Hepatocyte (in vitro differentiated cells): ENCODE measurements at regions not wholly inside any gene's neighbourhood (a gene's known extent, or its start where the extent isn't known, plus 50 kb on each side); places are given as distances from the start of the nearest gene placed in this dataset.
"Not testable (repeated sequence)": the region's sequence is repeated elsewhere in the genome, so short reads cannot be mapped to it uniquely, and the experiment has no call there.

ENCODE experiments used
- DNase-seq: peaks from one replicate; pipeline ENCODE4 v3.0.0-alpha.2; 2016; ENCODE audit warnings: low spot score
- H2AFZ ChIP-seq: fragments of 200-600 bp; sonication (generic); 2 replicates; pipeline ENCODE4 v1.6.0; 2016; ENCODE audit warnings: antibody characterized with exemption, mild to moderate bottlenecking
- H3K27ac ChIP-seq: fragments of 200-600 bp; sonication (generic); 2 replicates; pipeline ENCODE4 v1.5.1; 2016; ENCODE audit warnings: mild to moderate bottlenecking
- H3K27me3 ChIP-seq: fragments of 200-600 bp; sonication (generic); 2 replicates; pipeline ENCODE4 v1.6.1; 2016
- H3K36me3 ChIP-seq: fragments of 200-600 bp; sonication (generic); replicated peaks from 2 replicates; pipeline ENCODE4 v1.5.1; 2016; ENCODE audit warnings: low read depth; ENCODE audit not compliant: insufficient read depth
- H3K4me1 ChIP-seq: fragments of 200-600 bp; sonication (generic); 2 replicates; pipeline ENCODE4 v1.5.1; 2016; ENCODE audit warnings: mild to moderate bottlenecking, moderate library complexity; ENCODE audit not compliant: insufficient read depth
- H3K4me2 ChIP-seq: fragments of 200-600 bp; sonication (generic); 2 replicates; pipeline ENCODE4 v1.6.0; 2016
- H3K4me3 ChIP-seq: fragments of 200-600 bp; sonication (generic); 2 replicates; pipeline ENCODE4 v1.5.1; 2016; ENCODE audit warnings: mild to moderate bottlenecking
- H3K79me2 ChIP-seq: fragments of 200-600 bp; sonication (generic); 2 replicates; pipeline ENCODE4 v1.6.0; 2017; ENCODE audit warnings: mild to moderate bottlenecking
- H3K9me2 ChIP-seq: fragments of 200-600 bp; sonication (generic); replicated peaks from 2 replicates; pipeline ENCODE4 v1.6.0; 2017; ENCODE audit warnings: mild to moderate bottlenecking; ENCODE audit not compliant: insufficient read depth
- H3K9me3 ChIP-seq: fragments of 200-600 bp; sonication (generic); 2 replicates; pipeline ENCODE4 v1.5.1; 2016; ENCODE audit warnings: low read depth, mild to moderate bottlenecking
- H4K20me1 ChIP-seq: fragments of 200-600 bp; sonication (generic); 2 replicates; pipeline ENCODE4 v1.6.0; 2016; ENCODE audit warnings: mild to moderate bottlenecking; ENCODE audit not compliant: insufficient read depth, poor library complexity, severe bottlenecking
- CTCF ChIP-seq: fragments of 200-600 bp; sonication (generic); IDR thresholded peaks from 2 replicates; pipeline ENCODE4 v1.5.1; 2016; ENCODE audit warnings: antibody characterized with exemption, mild to moderate bottlenecking; ENCODE audit not compliant: poor library complexity
- EZH2 ChIP-seq: fragments of 200-600 bp; sonication (generic); IDR thresholded peaks from 2 replicates; pipeline ENCODE4 v1.6.1; 2016; ENCODE audit warnings: antibody characterized with exemption, mild to moderate bottlenecking, borderline replicate concordance
- EZH2phosphoT487 ChIP-seq: fragments of 200-600 bp; sonication (generic); IDR thresholded peaks from one replicate; pipeline ENCODE4 v1.6.1; 2018; ENCODE audit warnings: antibody characterized with exemption, mild to moderate bottlenecking, low read depth, moderate library complexity; ENCODE audit not compliant: unreplicated experiment, severe bottlenecking
- WGBS: methylation state at CpG from one replicate; pipeline ENCODE4 v1.1.6; 2016; ENCODE audit warnings: low lambda C conversion rate; ENCODE audit errors: missing lambda C conversion rate; 5-methylcytosine and 5-hydroxymethylcytosine counted together

- no peak overlapping the region for H3K4me2 ChIP-seq
- no peaks in the 10 kb centered on the region for H4K20me1 ChIP-seq
- no peak overlapping the region for H3K27ac ChIP-seq
- H3K4me3 ChIP-seq: no peak overlapping the region
- H2AFZ ChIP-seq: no peak overlapping the region
- H3K9me2 ChIP-seq: no peaks in the 10 kb centered on the region
- 94% methylated on average over 5 of the region's 5 CpGs for WGBS
- H3K9me3 ChIP-seq: no peaks in the 10 kb centered on the region
- H3K79me2 ChIP-seq: no peaks in the 10 kb centered on the region
- no peaks in the 10 kb centered on the region for H3K27me3 ChIP-seq
- no peak for DNase-seq
- TF ChIP-seq EZH2phosphoT487 (no peak), EZH2 (no peak), CTCF (no peak)
- no peaks in the 10 kb centered on the region for H3K4me1 ChIP-seq
- no peaks in the 10 kb centered on the region for H3K36me3 ChIP-seq
These were observed 286.0 kb downstream of the TSN start for GRCh38 chr2:122041455-122041854.

- not testable (repeated sequence) for H3K27ac ChIP-seq, H3K9me3 ChIP-seq, H2AFZ ChIP-seq, H3K36me3 ChIP-seq, H3K4me3 ChIP-seq, H3K4me2 ChIP-seq, H3K27me3 ChIP-seq, H3K79me2 ChIP-seq, DNase-seq, H4K20me1 ChIP-seq, H3K9me2 ChIP-seq
- 96% methylated on average over 13 of the region's 20 CpGs for WGBS
- H3K4me1 ChIP-seq: peaks cover 16% of the 10 kb centered on the region
These were observed 296.2 kb downstream of the TSN start for GRCh38 chr2:122051659-122052058.

GRCh38 chr2:122055521-122055931 is 300.1 kb downstream of the TSN start:
- Histone ChIP-seq H3K4me3 (no peak overlapping the region), H4K20me1 (no peaks in the 10 kb centered on the region), H3K27me3 (no peaks in the 10 kb centered on the region), H3K4me1 (peaks cover 26% of the 10 kb centered on the region), H3K79me2 (no peaks in the 10 kb centered on the region), H3K9me3 (no peaks in the 10 kb centered on the region), H3K36me3 (no peaks in the 10 kb centered on the region), H3K27ac (peak overlapping the region; percentile 24), H3K4me2 (peak overlapping the region; percentile 51), H2AFZ (no peak overlapping the region), H3K9me2 (no peaks in the 10 kb centered on the region)
- 6% methylated on average over 4 of the region's 4 CpGs for WGBS
- no peak for DNase-seq
- TF ChIP-seq CTCF: no peak
- TF ChIP-seq EZH2: no peak
- TF ChIP-seq EZH2phosphoT487: no peak

GRCh38 chr2:122056853-122057252 is 301.4 kb downstream of the TSN start:
- H3K4me1 ChIP-seq: peaks cover 26% of the 10 kb centered on the region
- no peak overlapping the region for H3K4me3 ChIP-seq
- 49% methylated on average over 2 of the region's 2 CpGs for WGBS
- TF ChIP-seq EZH2phosphoT487: no peak
- TF ChIP-seq EZH2: no peak
- no peak for TF ChIP-seq CTCF
- H3K9me3 ChIP-seq: no peaks in the 10 kb centered on the region
- no peak overlapping the region for H2AFZ ChIP-seq
- H3K27me3 ChIP-seq: no peaks in the 10 kb centered on the region
- H3K27ac ChIP-seq: peak overlapping the region; percentile 24
- no peaks in the 10 kb centered on the region for H3K79me2 ChIP-seq
- peak overlapping the region; percentile 60 for H3K4me2 ChIP-seq
- no peaks in the 10 kb centered on the region for H3K9me2 ChIP-seq
- H4K20me1 ChIP-seq: no peaks in the 10 kb centered on the region
- H3K36me3 ChIP-seq: no peaks in the 10 kb centered on the region
- DNase-seq: no peak
